ENCODE measurements at regions not wholly inside any gene's neighbourhood (a gene's known extent, or its start where the extent isn't known, plus 50 kb on each side); places are given as distances from the start of the nearest gene placed in this dataset.

GRCh38 chr20:40313730-40314129, 375.3 kb downstream of the MAFB start:
- peak overlapping the region in 1 of 10 donors; percentile 20 for H3K27ac ChIP-seq
- H3K27me3 ChIP-seq: no peaks in the 10 kb centered on the region
- 58 to 77% methylated on average over 2 of the region's 2 CpGs for whole genome bisulfite sequencing, 2 donors
- TF ChIP-seq CTCF (IDR thresholded peaks at IDR 0.05): no peak
- ATAC-seq: peak in 2 of 8 donors; percentile 35 to 38
- no peaks in the 10 kb centered on the region for H3K9me3 ChIP-seq
- DNase-seq: no peak
- no peak overlapping the region for H3K4me3 ChIP-seq
- H3K36me3 ChIP-seq: no peaks in the 10 kb centered on the region
- H3K4me1 ChIP-seq: peaks cover 0 to 15% (median 0%) of the 10 kb centered on the region in 9 donors
- intact Hi-C loops (cut with DNase I): no loop called here

- WGBS, 2 donors: 83 to 88% methylated on average over 6 of the region's 6 CpGs
- no peak for DNase-seq
- Histone ChIP-seq H3K4me3 (no peak overlapping the region), H3K27ac (no peak overlapping the region), H3K36me3 (no peaks in the 10 kb centered on the region), H3K9me3 (no peaks in the 10 kb centered on the region), H3K27me3 (no peaks in the 10 kb centered on the region), H3K4me1 (peaks cover 0 to 11% (median 0%) of the 10 kb centered on the region in 9 donors)
- intact Hi-C loops (cut with DNase I): no loop called here
- ATAC-seq: no peak
- no peak for TF ChIP-seq CTCF (IDR thresholded peaks at IDR 0.05)
Observed at GRCh38 chr20:40309731-40310130, 379.3 kb downstream of the MAFB start.

- 66 to 70% methylated on average over 7 of the region's 7 CpGs for WGBS, 2 donors
- Histone ChIP-seq H3K4me1 (peaks cover 0 to 7% (median 0%) of the 10 kb centered on the region in 9 donors), H3K36me3 (no peaks in the 10 kb centered on the region), H3K27me3 (no peaks in the 10 kb centered on the region), H3K27ac (no peak overlapping the region), H3K9me3 (no peaks in the 10 kb centered on the region), H3K4me3 (no peak overlapping the region)
- intact Hi-C loops (cut with DNase I): no loop called here
- ATAC-seq: no peak
- no peak for DNase-seq
- TF ChIP-seq CTCF (IDR thresholded peaks at IDR 0.05): no peak
Observed at GRCh38 chr20:40307997-40308396, 381.0 kb downstream of the MAFB start.

- DNase-seq (no peak), ATAC-seq (no peak)
- peaks cover 0 to 7% (median 0%) of the 10 kb centered on the region in 9 donors for H3K4me1 ChIP-seq
- H3K4me3 ChIP-seq: no peak overlapping the region
- intact Hi-C loops (cut with DNase I): no loop called here
- no peaks in the 10 kb centered on the region for H3K27me3 ChIP-seq
- H3K36me3 ChIP-seq: no peaks in the 10 kb centered on the region
- no peak overlapping the region for H3K27ac ChIP-seq
- no peak for TF ChIP-seq CTCF (IDR thresholded peaks at IDR 0.05)
- no peaks in the 10 kb centered on the region for H3K9me3 ChIP-seq
- 69 to 80% methylated on average over 3 of the region's 3 CpGs for WGBS, 2 donors
Observed at GRCh38 chr20:40307268-40307667, 381.8 kb downstream of the MAFB start.
